ENCODE measurements at regions not wholly inside any gene's neighbourhood (a gene's known extent, or its start where the extent isn't known, plus 50 kb on each side); places are given as distances from the start of the nearest gene placed in this dataset.

GRCh38 chr5:136638084-136638483 is 272.7 kb upstream of the TRPC7 start:
- no peak for TF ChIP-seq CTCF (IDR thresholded peaks at IDR 0.05; ENCODE audit: borderline replicate concordance, extremely low read depth, low read length, poor library complexity, severe bottlenecking)
- TF ChIP-seq EZH2 (IDR thresholded peaks at IDR 0.05; ENCODE audit: borderline replicate concordance, low read depth, low read length, severe bottlenecking): no peak

Measured in DND-41 (cell line).